T-cell (primary cell): ENCODE measurements at regions not wholly inside any gene's neighbourhood (a gene's known extent, or its start where the extent isn't known, plus 50 kb on each side); places are given as distances from the start of the nearest gene placed in this dataset.

Experiments used
- ATAC-seq, 4 experiments: fragments of 200-7000 bp in 3 of 4; fragments of 150-1000 bp in 1 of 4; cut with Tn5 transposase; replicated peaks in 1 of 4; 1 replicate in 3 of 4; 2 replicates in 1 of 4; pipeline ENCODE4 v1.10.0; 2021; ENCODE audit warnings: moderate library complexity in 3 of 4, mild to moderate bottlenecking in 2 of 4, moderate number of reproducible peaks in 1 of 4
- CTCF ChIA-PET, 2 donors: fragments of 300-600 bp; sonication (Branson Sonifier 250); formaldehyde crosslinking; loops; one replicate each; lab custom pipeline; 2022; ENCODE audit warnings: antibody characterized with exemption in 2 of 2; lab: Charles Lee
- POLR2A ChIA-PET, 2 donors: fragments of 300-600 bp; sonication (Branson Sonifier 250); formaldehyde crosslinking; loops; one replicate each; lab custom pipeline; 2022; ENCODE audit warnings: antibody characterized with exemption in 2 of 2; lab: Charles Lee
- DNase-seq, 35 experiments: peaks; one replicate each; pipeline versions ENCODE4 v3.0.0 to v3.0.0-alpha.2; 2013 to 2023
- H3K27ac ChIP-seq: one replicate; pipeline ENCODE4 v1.5.1; 2013; ENCODE audit warnings: low read length
- H3K27me3 ChIP-seq, 2 experiments: replicated peaks in 1 of 2; 1 replicate in 1 of 2; 2 replicates in 1 of 2; pipeline versions ENCODE4 v1.6.1 to v1.7.0; 2013; ENCODE audit warnings: low read length in 1 of 2, mixed read lengths in 1 of 2; ENCODE audit not compliant: control insufficient read depth in 2 of 2, insufficient read depth in 2 of 2; ENCODE audit errors: extremely low read depth in 1 of 2
- H3K36me3 ChIP-seq, 2 donors: 1 replicate in 1 of 2; 2 replicates in 1 of 2; pipeline versions ENCODE4 v1.6.1 to v1.7.0; 2013; ENCODE audit warnings: low read length in 1 of 2; ENCODE audit not compliant: control insufficient read depth in 2 of 2, insufficient read depth in 1 of 2; ENCODE audit errors: extremely low read depth in 1 of 2
- H3K4me1 ChIP-seq, 2 experiments: 1 replicate in 1 of 2; 2 replicates in 1 of 2; pipeline versions ENCODE4 v1.6.1 to v1.7.0; 2013; ENCODE audit warnings: low read length in 2 of 2, mixed read lengths in 1 of 2; ENCODE audit not compliant: insufficient read depth in 2 of 2, control insufficient read depth in 1 of 2; ENCODE audit errors: extremely low read depth in 1 of 2
- H3K4me3 ChIP-seq, 2 donors: 1 replicate in 1 of 2; 2 replicates in 1 of 2; pipeline versions ENCODE4 v1.5.1 to v1.7.0; 2013; ENCODE audit warnings: mild to moderate bottlenecking in 2 of 2, low read length in 1 of 2, moderate library complexity in 1 of 2; ENCODE audit not compliant: control insufficient read depth in 1 of 2; ENCODE audit errors: extremely low read depth in 1 of 2
- H3K9me3 ChIP-seq: 2 replicates; pipeline ENCODE4 v1.7.0; 2013
- H3K27ac Mint-ChIP-seq, 2 donors: one replicate each; pipeline ENCODE4 v1.8.0; 2020 to 2021; ENCODE audit warnings: mild to moderate bottlenecking in 2 of 2, mixed read lengths in 2 of 2
- H3K27me3 Mint-ChIP-seq, 2 donors: one replicate each; pipeline ENCODE4 v1.8.0; 2021 to 2022; ENCODE audit warnings: mixed read lengths in 2 of 2
- H3K36me3 Mint-ChIP-seq: one replicate; pipeline ENCODE4 v1.8.0; 2021; ENCODE audit warnings: mixed read lengths
- H3K4me1 Mint-ChIP-seq, 3 donors: one replicate each; pipeline ENCODE4 v1.8.0; 2020 to 2022; ENCODE audit warnings: mixed read lengths in 3 of 3, mild to moderate bottlenecking in 1 of 3
- H3K4me3 Mint-ChIP-seq, 3 donors: one replicate each; pipeline ENCODE4 v1.8.0; 2020 to 2022; ENCODE audit warnings: mild to moderate bottlenecking in 3 of 3, mixed read lengths in 3 of 3, moderate library complexity in 3 of 3
- H3K9me3 Mint-ChIP-seq, 3 donors: one replicate each; pipeline ENCODE4 v1.8.0; 2020 to 2022; ENCODE audit warnings: mixed read lengths in 3 of 3
- WGBS: methylation state at CpG from one replicate; pipeline ENCODE4 v1.1.5; 2013; ENCODE audit warnings: missing lambda C conversion rate; ENCODE audit not compliant: insufficient coverage; 5-methylcytosine and 5-hydroxymethylcytosine counted together

GRCh38 chr4:159500861-159501260 lies 398.0 kb downstream of the RAPGEF2 start:
- peaks cover 0 to 3% of the 10 kb centered on the region in 2 experiments for H3K27me3 ChIP-seq
- no peaks in the 10 kb centered on the region for H3K36me3 ChIP-seq
- H3K4me3 ChIP-seq = no peak overlapping the region
- no peak overlapping the region for H3K27ac ChIP-seq
- ChIA-PET CTCF (no interaction called here), POLR2A (no interaction called here)
- Mint-ChIP-seq H3K36me3 (no peaks in the 10 kb centered on the region), H3K9me3 (no peaks in the 10 kb centered on the region), H3K27me3 (peaks cover 5 to 11% of the 10 kb centered on the region in 2 donors), H3K4me3 (no peak overlapping the region), H3K4me1 (no peaks in the 10 kb centered on the region), H3K27ac (no peak overlapping the region)
- no peaks in the 10 kb centered on the region for H3K4me1 ChIP-seq
- DNase-seq (no peak), ATAC-seq (no peak)
- 86% methylated on average over 1 of the region's 2 CpGs for WGBS
- H3K9me3 ChIP-seq = no peaks in the 10 kb centered on the region

GRCh38 chr4:159503236-159504008 lies 400.5 kb downstream of the RAPGEF2 start:
- POLR2A ChIA-PET = no interaction called here
- WGBS = 70% methylated on average over 3 of the region's 14 CpGs
- Mint-ChIP-seq H3K4me1 (no peaks in the 10 kb centered on the region), H3K9me3 (no peaks in the 10 kb centered on the region), H3K27me3 (peaks cover 12 to 18% of the 10 kb centered on the region in 2 donors), H3K36me3 (no peaks in the 10 kb centered on the region), H3K27ac (no peak overlapping the region), H3K4me3 (no peak overlapping the region)
- H3K9me3 ChIP-seq = no peaks in the 10 kb centered on the region
- CTCF ChIA-PET = no interaction called here
- no peak for DNase-seq
- no peak overlapping the region for H3K4me3 ChIP-seq
- H3K27me3 ChIP-seq = peaks cover 0 to 3% of the 10 kb centered on the region in 2 experiments
- H3K4me1 ChIP-seq = no peaks in the 10 kb centered on the region
- no peak for ATAC-seq
- H3K27ac ChIP-seq = no peak overlapping the region
- H3K36me3 ChIP-seq = no peaks in the 10 kb centered on the region

- no peak for DNase-seq
- H3K4me1 Mint-ChIP-seq = no peaks in the 10 kb centered on the region
- no peak overlapping the region for H3K4me3 Mint-ChIP-seq
- Histone ChIP-seq H3K4me1 (no peaks in the 10 kb centered on the region), H3K36me3 (no peaks in the 10 kb centered on the region), H3K4me3 (no peak overlapping the region), H3K27ac (no peak overlapping the region), H3K27me3 (peaks cover 0 to 3% of the 10 kb centered on the region in 2 experiments), H3K9me3 (no peaks in the 10 kb centered on the region)
- WGBS = 80% methylated on average over 4 of the region's 5 CpGs
- H3K36me3 Mint-ChIP-seq = no peaks in the 10 kb centered on the region
- POLR2A ChIA-PET = no interaction called here
- no peaks in the 10 kb centered on the region for H3K9me3 Mint-ChIP-seq
- CTCF ChIA-PET = no interaction called here
- H3K27ac Mint-ChIP-seq = no peak overlapping the region
- peaks cover 12 to 18% of the 10 kb centered on the region in 2 donors for H3K27me3 Mint-ChIP-seq
- ATAC-seq = no peak
Measured at GRCh38 chr4:159504684-159505083, 401.8 kb downstream of the RAPGEF2 start.

DNA sequence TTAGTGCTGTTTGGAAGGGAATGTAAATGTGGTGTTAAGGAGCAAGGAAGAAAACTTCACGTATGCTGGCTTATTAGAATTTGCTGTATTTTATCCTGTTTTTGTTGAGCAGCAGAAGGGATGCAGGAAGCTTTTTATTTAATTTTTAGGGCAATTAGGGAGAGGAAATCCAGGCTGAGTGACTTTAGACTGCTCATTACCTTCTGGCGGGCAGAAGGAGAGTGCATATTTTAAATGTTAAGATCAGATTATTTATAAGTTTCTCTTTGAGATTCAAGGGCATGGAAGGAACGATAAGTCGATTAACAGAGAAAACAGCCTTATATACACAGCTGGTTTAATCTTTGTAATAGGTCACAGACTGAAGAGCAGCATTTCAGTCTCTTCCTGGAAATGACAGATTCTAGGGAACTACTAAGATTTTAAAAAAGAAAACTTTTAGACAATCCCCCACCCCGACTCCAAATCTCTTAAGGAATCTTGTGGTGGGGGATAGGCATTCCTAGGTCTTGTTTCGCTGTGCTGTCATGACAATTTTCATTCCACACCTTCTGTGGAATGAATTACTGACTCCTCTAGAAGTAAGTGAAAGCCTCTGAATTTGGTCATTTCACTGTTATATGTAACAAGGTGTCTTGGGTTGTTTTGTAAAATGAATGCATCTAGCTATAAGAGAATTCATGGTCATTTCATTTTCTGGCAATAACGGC lies 402.5 kb downstream of the RAPGEF2 start:
- no peak overlapping the region for H3K27ac Mint-ChIP-seq
- Histone ChIP-seq H3K4me3 (no peak overlapping the region), H3K27ac (no peak overlapping the region), H3K27me3 (peaks cover 0 to 3% of the 10 kb centered on the region in 2 experiments), H3K9me3 (no peaks in the 10 kb centered on the region), H3K4me1 (no peaks in the 10 kb centered on the region), H3K36me3 (no peaks in the 10 kb centered on the region)
- H3K9me3 Mint-ChIP-seq = no peaks in the 10 kb centered on the region
- H3K27me3 Mint-ChIP-seq = peaks cover 12 to 18% of the 10 kb centered on the region in 2 donors
- POLR2A ChIA-PET = interaction anchor here in 1 of 2 donors (0.6 kb wide), 1 partner anchor 8 kb away, joined by 3 read pairs; no protein-coding TSS in a partner anchor
- ATAC-seq (no peak), DNase-seq (no peak)
- CTCF ChIA-PET = no interaction called here
- WGBS = 60% methylated on average over 1 of the region's 7 CpGs
- H3K4me1 Mint-ChIP-seq = no peaks in the 10 kb centered on the region
- H3K4me3 Mint-ChIP-seq = no peak overlapping the region
- no peaks in the 10 kb centered on the region for H3K36me3 Mint-ChIP-seq

DNA sequence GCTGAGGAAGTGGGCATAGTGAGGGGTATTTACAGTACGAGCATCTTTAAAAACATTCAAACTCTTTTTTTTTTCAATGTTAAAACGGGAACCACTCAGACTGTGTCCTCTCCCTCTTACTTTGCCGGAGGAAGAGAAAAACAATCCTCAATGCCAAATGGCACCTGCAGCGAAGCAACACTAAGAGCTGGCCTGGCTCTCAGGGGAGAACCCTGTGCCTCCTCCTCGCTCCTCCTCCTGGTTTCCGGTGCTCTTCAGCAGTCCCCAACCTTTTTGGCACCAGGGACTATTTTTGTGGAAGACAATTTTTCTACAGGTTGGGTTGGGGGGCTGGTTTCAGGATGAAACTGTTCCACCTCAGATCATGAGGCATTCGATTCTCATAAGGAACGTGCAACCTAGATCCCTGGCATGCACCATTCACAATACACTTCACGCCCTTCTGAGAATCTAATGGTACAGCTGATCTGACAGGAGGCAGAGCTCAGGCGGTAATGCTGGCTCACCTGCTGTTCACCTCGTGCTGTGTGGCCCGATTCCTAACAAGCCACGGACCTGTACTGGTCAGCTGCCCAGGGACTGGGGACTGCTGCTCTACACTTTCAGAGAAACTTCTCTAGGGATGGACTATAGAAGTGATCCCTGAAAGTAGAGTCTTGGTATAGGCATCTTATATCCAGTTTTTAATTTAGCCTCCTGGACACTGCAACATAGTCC lies 404.1 kb downstream of the RAPGEF2 start:
- Histone ChIP-seq H3K36me3 (no peaks in the 10 kb centered on the region), H3K4me1 (no peaks in the 10 kb centered on the region), H3K4me3 (no peak overlapping the region), H3K27me3 (peaks cover 0 to 3% of the 10 kb centered on the region in 2 experiments), H3K9me3 (no peaks in the 10 kb centered on the region), H3K27ac (no peak overlapping the region)
- Mint-ChIP-seq H3K9me3 (peaks cover 0 to 3% (median 0%) of the 10 kb centered on the region in 3 donors), H3K4me1 (no peaks in the 10 kb centered on the region), H3K27ac (no peak overlapping the region), H3K27me3 (peaks cover 12 to 18% of the 10 kb centered on the region in 2 donors), H3K36me3 (no peaks in the 10 kb centered on the region), H3K4me3 (no peak overlapping the region)
- POLR2A ChIA-PET = no interaction called here
- ATAC-seq = no peak
- CTCF ChIA-PET = no interaction called here
- no peak for DNase-seq
- 70% methylated on average over 8 of the region's 13 CpGs for WGBS

- H3K4me3 Mint-ChIP-seq = no peak overlapping the region
- no peak overlapping the region for H3K27ac Mint-ChIP-seq
- 100% methylated on average over 2 of the region's 6 CpGs for WGBS
- no peaks in the 10 kb centered on the region for H3K36me3 Mint-ChIP-seq
- CTCF ChIA-PET = no interaction called here
- no peaks in the 10 kb centered on the region for H3K4me1 Mint-ChIP-seq
- no peak for ATAC-seq
- Histone ChIP-seq H3K4me1 (no peaks in the 10 kb centered on the region), H3K4me3 (no peak overlapping the region), H3K27ac (no peak overlapping the region), H3K9me3 (no peaks in the 10 kb centered on the region), H3K36me3 (no peaks in the 10 kb centered on the region), H3K27me3 (peaks cover 0 to 3% of the 10 kb centered on the region in 2 experiments)
- POLR2A ChIA-PET = no interaction called here
- peaks cover 0 to 6% (median 0%) of the 10 kb centered on the region in 3 donors for H3K9me3 Mint-ChIP-seq
- DNase-seq = no peak
- peaks cover 12 to 15% of the 10 kb centered on the region in 2 donors for H3K27me3 Mint-ChIP-seq
Measured at GRCh38 chr4:159508917-159509500, 406.1 kb downstream of the RAPGEF2 start.
